Gastrocnemius medialis (tissue), 4 donors: ENCODE measurements at regions not wholly inside any gene's neighbourhood (a gene's known extent, or its start where the extent isn't known, plus 50 kb on each side); places are given as distances from the start of the nearest gene placed in this dataset.

Experiments used
- ATAC-seq, 2 donors: fragments of 150-250 bp; one replicate each; pipeline ENCODE4 v1.9.1; 2016
- DNase-seq, 2 donors: peaks; one replicate each; pipeline ENCODE4 v3.0.0-alpha.2; 2019
- H3K27ac ChIP-seq, 4 donors: fragments of 200-600 bp; sonication (generic); 1 replicate in 1 of 4; 2 replicates in 3 of 4; pipeline ENCODE4 v1.5.1; 2016 to 2018; ENCODE audit warnings: mild to moderate bottlenecking in 2 of 4, moderate library complexity in 1 of 4
- H3K27me3 ChIP-seq, 3 donors: fragments of 200-600 bp; sonication (generic) in 2 of 3; 1 replicate in 1 of 3; 2 replicates in 2 of 3; pipeline versions ENCODE4 v1.5.1 to v1.6.0; 2016 to 2019; ENCODE audit warnings: mild to moderate bottlenecking in 1 of 3, moderate library complexity in 1 of 3
- H3K36me3 ChIP-seq, 2 donors: fragments of 200-600 bp; sonication (generic) in 1 of 2; one replicate each; pipeline ENCODE4 v1.5.1; 2017 to 2018
- H3K4me1 ChIP-seq, 2 donors: fragments of 200-600 bp; sonication (generic) in 1 of 2; one replicate each; pipeline ENCODE4 v1.5.1; 2016 to 2017; ENCODE audit warnings: mild to moderate bottlenecking in 2 of 2
- H3K4me3 ChIP-seq, 4 donors: fragments of 200-600 bp; sonication (generic) in 3 of 4; 1 replicate in 1 of 4; 2 replicates in 3 of 4; pipeline ENCODE4 v1.5.1; 2016 to 2019; ENCODE audit warnings: mild to moderate bottlenecking in 2 of 4
- H3K9me3 ChIP-seq, 3 donors: fragments of 200-600 bp; sonication (generic) in 2 of 3; 1 replicate in 1 of 3; 2 replicates in 2 of 3; pipeline ENCODE4 v1.5.1; 2016 to 2019
- CTCF ChIP-seq, 5 experiments: fragments of 450-650 bp in 3 of 5; fragments of 200-600 bp in 2 of 5; sonication (generic) in 2 of 5; IDR thresholded peaks in 4 of 5; conservative IDR thresholded peaks in 1 of 5; 1 replicate in 4 of 5; 2 replicates in 1 of 5; pipeline ENCODE4 v1.5.1; 2016 to 2019; ENCODE audit warnings: antibody characterized with exemption in 5 of 5, mild to moderate bottlenecking in 3 of 5, moderate library complexity in 3 of 5
- POLR2A ChIP-seq, 2 donors: fragments of 450-650 bp; IDR thresholded peaks; one replicate each; pipeline ENCODE4 v1.6.1; 2017; ENCODE audit warnings: antibody characterized with exemption in 2 of 2, mild to moderate bottlenecking in 2 of 2, moderate library complexity in 2 of 2
- in situ Hi-C, 4 donors: fragments of 200-750 bp; cut with MboI; loops; one replicate each; pipeline versions ENCODE4 v1.15.0 to v1.8.0; 2017; ENCODE audit warnings: low sequenced_read_pairs in 4 of 4
- intact Hi-C: fragments of 100-400 bp; cut with DNase I; formaldehyde crosslinking; loops from one replicate; pipeline ENCODE4 v1.15.1; 2023; ENCODE audit warnings: low total_unique reads

- ATAC-seq (no peak), DNase-seq (no peak)
- no peak overlapping the region for H3K4me3 ChIP-seq
- H3K27me3 ChIP-seq: no peaks in the 10 kb centered on the region
- in situ Hi-C loops: loop anchor here (5.0 to 25.0 kb wide), 2 partner anchors 108 to 1978 kb away; no protein-coding TSS in a partner anchor
- H3K27ac ChIP-seq: no peak overlapping the region
- H3K4me1 ChIP-seq: no peaks in the 10 kb centered on the region
- no peak for TF ChIP-seq CTCF (IDR thresholded peaks at IDR 0.05 in 4 of 5, conservative IDR thresholded peaks at IDR 0.05 in 1 of 5)
- TF ChIP-seq POLR2A (IDR thresholded peaks at IDR 0.05): no peak
- no peaks in the 10 kb centered on the region for H3K9me3 ChIP-seq
- intact Hi-C loops: no loop called here
- no peaks in the 10 kb centered on the region for H3K36me3 ChIP-seq
These were observed 832.5 kb downstream of the TBC1D22A start for GRCh38 chr22:47594836-47595521.

- in situ Hi-C loops (loop anchor here (5.0 to 25.0 kb wide), 2 partner anchors 107 to 1977 kb away; no protein-coding TSS in a partner anchor), intact Hi-C loops (no loop called here)
- TF ChIP-seq CTCF (IDR thresholded peaks at IDR 0.05 in 4 of 5, conservative IDR thresholded peaks at IDR 0.05 in 1 of 5) (no peak), POLR2A (IDR thresholded peaks at IDR 0.05) (no peak)
- ATAC-seq (no peak), DNase-seq (no peak)
- Histone ChIP-seq H3K9me3 (no peaks in the 10 kb centered on the region), H3K36me3 (no peaks in the 10 kb centered on the region), H3K4me1 (no peaks in the 10 kb centered on the region), H3K27ac (no peak overlapping the region), H3K27me3 (no peaks in the 10 kb centered on the region), H3K4me3 (no peak overlapping the region)
These were observed 831.5 kb downstream of the TBC1D22A start for GRCh38 chr22:47593911-47594311.

- H3K27me3 ChIP-seq: no peaks in the 10 kb centered on the region
- no peaks in the 10 kb centered on the region for H3K9me3 ChIP-seq
- DNase-seq (no peak), ATAC-seq (no peak)
- no peak overlapping the region for H3K27ac ChIP-seq
- no peaks in the 10 kb centered on the region for H3K36me3 ChIP-seq
- intact Hi-C loops (no loop called here), in situ Hi-C loops (loop anchor here (5.0 to 25.0 kb wide), 2 partner anchors 106 to 1976 kb away; no protein-coding TSS in a partner anchor)
- no peak overlapping the region for H3K4me3 ChIP-seq
- TF ChIP-seq POLR2A (IDR thresholded peaks at IDR 0.05): no peak
- TF ChIP-seq CTCF (IDR thresholded peaks at IDR 0.05 in 4 of 5, conservative IDR thresholded peaks at IDR 0.05 in 1 of 5): no peak
- no peaks in the 10 kb centered on the region for H3K4me1 ChIP-seq
These were observed 830.8 kb downstream of the TBC1D22A start for GRCh38 chr22:47593291-47593690.

- no peak for DNase-seq
- ATAC-seq: no peak
- TF ChIP-seq CTCF (IDR thresholded peaks at IDR 0.05 in 4 of 5, conservative IDR thresholded peaks at IDR 0.05 in 1 of 5) (no peak), POLR2A (IDR thresholded peaks at IDR 0.05) (no peak)
- Histone ChIP-seq H3K27ac (no peak overlapping the region), H3K9me3 (no peaks in the 10 kb centered on the region), H3K27me3 (no peaks in the 10 kb centered on the region), H3K36me3 (no peaks in the 10 kb centered on the region), H3K4me3 (no peak overlapping the region), H3K4me1 (no peaks in the 10 kb centered on the region)
- in situ Hi-C loops: loop anchor here (5.0 to 25.0 kb wide), 2 partner anchors 105 to 1975 kb away; no protein-coding TSS in a partner anchor
- intact Hi-C loops: no loop called here
These were observed 830.3 kb downstream of the TBC1D22A start for GRCh38 chr22:47592791-47593190.
